ENCODE measurements at regions not wholly inside any gene's neighbourhood (a gene's known extent, or its start where the extent isn't known, plus 50 kb on each side); places are given as distances from the start of the nearest gene placed in this dataset.
"Not testable (repeated sequence)": the region's sequence is repeated elsewhere in the genome, so short reads cannot be mapped to it uniquely, and the experiment has no call there.

GRCh38 chr6:168190646-168191443 is 111.8 kb upstream of the FRMD1 start:
- DNase-seq (ENCODE audit: extremely low spot score): no peak
- CTCF ChIA-PET: no interaction called here
- POLR2A ChIA-PET: no interaction called here
- TF ChIP-seq HDGF (IDR thresholded peaks at IDR 0.05; ENCODE audit: borderline replicate concordance) (no peak), CTBP1 (IDR thresholded peaks at IDR 0.05; ENCODE audit: borderline replicate concordance) (no peak), L3MBTL2 (conservative IDR thresholded peaks at IDR 0.05) (no peak), TARDBP (IDR thresholded peaks at IDR 0.05) (no peak), FOXM1 (IDR thresholded peaks at IDR 0.05; ENCODE audit: borderline replicate concordance) (no peak), ARNT (IDR thresholded peaks at IDR 0.05) (no peak), ZNF384 (IDR thresholded peaks at IDR 0.05) (no peak), LEF1 (IDR thresholded peaks at IDR 0.05; ENCODE audit: borderline replicate concordance) (no peak), FOXA1 (IDR thresholded peaks at IDR 0.05) (no peak), SP1 (IDR thresholded peaks at IDR 0.05) (no peak), ELF4 (IDR thresholded peaks at IDR 0.05) (no peak)

DNA sequence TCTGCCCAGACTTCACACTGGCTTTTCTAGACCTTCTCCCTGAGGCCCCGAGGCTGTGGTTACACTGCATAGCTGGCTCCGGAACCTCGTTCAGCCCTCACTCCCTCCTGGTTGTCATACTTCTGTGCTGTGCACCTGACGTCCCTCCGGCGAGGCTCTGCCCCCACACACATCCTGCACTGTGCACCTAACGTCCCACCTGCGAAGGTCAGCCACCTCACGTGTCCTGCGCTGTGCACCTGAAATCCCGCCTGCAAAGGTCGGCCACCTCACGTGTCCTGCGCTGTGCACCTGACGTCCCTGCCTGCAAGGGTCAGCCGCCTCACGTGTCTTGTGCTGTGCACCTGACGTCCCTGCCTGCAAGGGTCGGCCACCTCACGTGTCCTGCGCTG is 111.0 kb upstream of the FRMD1 start:
- POLR2A ChIA-PET: no interaction called here
- TF ChIP-seq NFRKB (IDR thresholded peaks at IDR 0.05): no peak
- no peak for TF ChIP-seq FOXK2 (IDR thresholded peaks at IDR 0.05)
- no peak for TF ChIP-seq HDGF (IDR thresholded peaks at IDR 0.05; ENCODE audit: borderline replicate concordance)
- TF ChIP-seq BHLHE40 (IDR thresholded peaks at IDR 0.05; ENCODE audit: borderline replicate concordance): no peak
- no peak for TF ChIP-seq PKNOX1 (IDR thresholded peaks at IDR 0.05)
- TF ChIP-seq SP1 (IDR thresholded peaks at IDR 0.05): no peak
- no peak for TF ChIP-seq L3MBTL2 (conservative IDR thresholded peaks at IDR 0.05)
- TF ChIP-seq ZNF384 (IDR thresholded peaks at IDR 0.05): no peak
- TF ChIP-seq LEF1 (IDR thresholded peaks at IDR 0.05; ENCODE audit: borderline replicate concordance): no peak
- no peak for TF ChIP-seq CTBP1 (IDR thresholded peaks at IDR 0.05; ENCODE audit: borderline replicate concordance)
- TF ChIP-seq SUZ12 (IDR thresholded peaks at IDR 0.05): no peak
- CTCF ChIA-PET: no interaction called here
- DNase-seq (ENCODE audit: extremely low spot score): no peak

- POLR2A ChIA-PET: no interaction called here
- TF ChIP-seq FOXK2 (IDR thresholded peaks at IDR 0.05) (no peak), ELF4 (IDR thresholded peaks at IDR 0.05) (no peak), SP1 (IDR thresholded peaks at IDR 0.05) (no peak), BHLHE40 (IDR thresholded peaks at IDR 0.05; ENCODE audit: borderline replicate concordance) (no peak), FOXA1 (IDR thresholded peaks at IDR 0.05) (no peak), NFRKB (IDR thresholded peaks at IDR 0.05) (no peak), TARDBP (IDR thresholded peaks at IDR 0.05) (no peak), CTBP1 (IDR thresholded peaks at IDR 0.05; ENCODE audit: borderline replicate concordance) (no peak), FOXM1 (IDR thresholded peaks at IDR 0.05; ENCODE audit: borderline replicate concordance) (no peak), HDGF (IDR thresholded peaks at IDR 0.05; ENCODE audit: borderline replicate concordance) (no peak), SUZ12 (IDR thresholded peaks at IDR 0.05) (no peak), PKNOX1 (IDR thresholded peaks at IDR 0.05) (no peak), LEF1 (IDR thresholded peaks at IDR 0.05; ENCODE audit: borderline replicate concordance) (no peak), L3MBTL2 (conservative IDR thresholded peaks at IDR 0.05) (no peak), ZNF384 (IDR thresholded peaks at IDR 0.05) (no peak), ARNT (IDR thresholded peaks at IDR 0.05) (no peak)
- no peak for DNase-seq (ENCODE audit: extremely low spot score)
- CTCF ChIA-PET: no interaction called here
Observed at GRCh38 chr6:168189200-168190013, 110.4 kb upstream of the FRMD1 start.

- DNase-seq (ENCODE audit: extremely low spot score): no peak
- CTCF ChIA-PET: interaction anchor here (1.1 kb wide), 1 partner anchor 10 kb away, joined by 4 read pairs; no protein-coding TSS in a partner anchor
- POLR2A ChIA-PET: no interaction called here
- TF ChIP-seq HDGF (IDR thresholded peaks at IDR 0.05; ENCODE audit: borderline replicate concordance) (no peak), NFRKB (IDR thresholded peaks at IDR 0.05) (no peak), BHLHE40 (IDR thresholded peaks at IDR 0.05; ENCODE audit: borderline replicate concordance) (no peak), PKNOX1 (IDR thresholded peaks at IDR 0.05) (no peak), FOXA1 (IDR thresholded peaks at IDR 0.05) (no peak), FOXK2 (IDR thresholded peaks at IDR 0.05) (no peak), TARDBP (IDR thresholded peaks at IDR 0.05) (no peak), SUZ12 (IDR thresholded peaks at IDR 0.05) (no peak), CTBP1 (IDR thresholded peaks at IDR 0.05; ENCODE audit: borderline replicate concordance) (no peak), ZNF384 (IDR thresholded peaks at IDR 0.05) (no peak), ELF4 (IDR thresholded peaks at IDR 0.05) (no peak), FOXM1 (IDR thresholded peaks at IDR 0.05; ENCODE audit: borderline replicate concordance) (no peak), L3MBTL2 (conservative IDR thresholded peaks at IDR 0.05) (no peak)
Observed at GRCh38 chr6:168188369-168189199, 109.6 kb upstream of the FRMD1 start.

DNA sequence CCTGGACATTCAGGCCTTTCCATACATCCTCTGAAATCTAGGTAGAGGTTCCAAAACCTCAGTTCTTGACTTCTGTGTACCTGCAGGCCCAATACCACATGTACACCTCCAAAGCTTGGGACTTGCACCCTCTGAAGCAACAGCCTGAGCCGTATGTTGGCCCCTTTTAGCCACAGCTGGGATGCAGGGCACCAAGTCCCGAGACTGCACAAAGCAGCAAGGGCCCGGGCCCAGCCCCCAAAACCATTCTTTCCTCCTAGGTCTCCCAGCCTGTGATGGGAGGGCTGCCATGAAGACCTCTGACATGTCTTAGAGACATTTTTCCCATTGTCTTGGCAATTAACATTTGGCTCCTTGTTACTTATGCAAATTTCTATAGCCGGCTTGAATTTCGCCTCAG is 107.4 kb upstream of the FRMD1 start:
- no peak for DNase-seq (ENCODE audit: extremely low spot score)
- CTCF ChIA-PET: no interaction called here
- no peak for TF ChIP-seq SP1 (IDR thresholded peaks at IDR 0.05)
- POLR2A ChIA-PET: no interaction called here

DNA sequence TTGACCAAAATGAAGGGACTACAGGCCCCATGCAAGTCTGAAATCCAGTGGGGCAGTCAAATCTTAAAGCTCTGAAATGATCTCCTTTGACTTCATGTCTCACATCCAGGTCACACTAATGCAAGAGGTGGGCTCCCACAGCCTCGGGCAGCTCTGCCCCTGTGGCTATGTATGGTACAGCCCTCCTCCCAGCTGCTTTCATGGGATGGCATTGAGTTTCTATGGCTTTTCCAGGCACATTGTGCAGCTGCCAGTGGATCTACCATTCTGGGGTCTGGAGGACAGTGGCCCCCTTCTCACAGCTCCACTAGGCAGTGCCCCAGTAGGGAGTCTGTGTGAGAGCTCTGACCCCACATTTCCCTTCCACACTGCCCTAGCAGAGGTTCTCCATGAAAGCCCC is 107.0 kb upstream of the FRMD1 start:
- CTCF ChIA-PET, POLR2A ChIA-PET: not testable (repeated sequence)

More for the DNA sequence above, 107.0 kb upstream of the FRMD1 start:
- not testable (repeated sequence) for DNase-seq (ENCODE audit: extremely low spot score)
